ENCODE measurements at regions not wholly inside any gene's neighbourhood (a gene's known extent, or its start where the extent isn't known, plus 50 kb on each side); places are given as distances from the start of the nearest gene placed in this dataset.
"Not testable (repeated sequence)": the region's sequence is repeated elsewhere in the genome, so short reads cannot be mapped to it uniquely, and the experiment has no call there.

DNA sequence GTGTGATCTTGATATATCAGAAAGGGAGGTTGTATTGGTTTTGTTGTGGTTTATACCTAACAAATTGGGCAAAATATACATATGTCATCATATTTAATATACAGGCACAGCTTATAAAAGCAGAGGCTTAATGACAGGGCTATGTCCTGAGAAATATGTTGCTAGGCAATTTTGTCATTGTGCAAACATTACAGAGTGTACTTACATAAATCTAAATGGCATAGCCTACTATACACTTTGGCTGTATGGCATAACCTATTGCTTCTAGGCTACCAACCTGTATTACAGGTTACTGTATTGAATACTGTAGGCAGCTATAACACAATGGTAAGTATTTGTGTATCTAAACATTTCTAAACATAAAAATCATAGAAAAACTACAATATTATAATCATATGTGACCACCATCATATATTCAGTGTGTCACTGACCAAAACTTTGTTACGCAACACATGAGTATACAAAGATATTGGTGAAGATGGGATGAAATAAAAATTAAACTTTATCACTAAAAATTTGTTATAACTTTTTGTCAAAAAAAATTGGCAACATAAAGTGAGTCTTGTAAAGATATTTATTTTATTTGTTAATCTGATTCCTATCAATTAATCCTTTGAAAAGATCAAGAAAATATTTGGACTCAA lies 414.0 kb upstream of the HS3ST1 start:
- DNase-seq (ENCODE audit: low read depth): no peak

DNA sequence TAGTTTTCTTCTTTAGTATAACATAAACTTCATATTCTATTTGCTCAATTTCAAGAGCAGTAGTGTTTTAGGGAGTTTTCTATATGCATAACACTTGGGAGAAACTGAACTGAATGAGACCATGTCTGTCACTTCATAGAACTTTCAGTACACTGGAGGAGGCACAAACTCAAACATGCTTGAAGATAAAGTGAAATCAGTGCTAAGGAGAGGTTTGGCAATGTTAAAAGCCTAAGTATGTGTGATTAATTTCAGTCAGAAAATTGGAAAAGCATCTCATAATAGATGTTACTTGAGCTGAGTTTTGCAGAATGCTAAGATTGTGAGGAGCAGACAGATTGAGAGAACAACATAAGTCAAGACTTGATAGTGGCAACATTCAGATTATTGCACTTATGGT lies 411.2 kb upstream of the HS3ST1 start:
- DNase-seq (ENCODE audit: low read depth): no peak

DNA sequence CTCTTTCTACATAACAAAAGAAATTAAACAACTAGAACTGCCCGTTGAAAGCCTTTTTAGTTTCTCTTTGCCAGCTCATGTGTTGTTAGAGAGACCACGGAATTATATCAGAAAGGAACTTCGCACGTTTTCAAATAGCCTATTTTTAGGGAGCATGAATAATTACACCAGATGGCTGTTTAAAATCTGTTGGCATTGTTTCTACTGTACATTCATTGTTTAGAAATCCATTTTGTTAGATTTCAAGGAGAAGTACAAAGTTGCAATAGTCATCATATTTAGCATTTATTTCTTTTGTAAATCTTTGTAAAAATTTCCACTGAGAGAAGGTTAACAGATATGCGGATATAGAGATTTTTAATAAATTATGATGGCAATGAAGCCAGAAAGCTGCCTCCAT lies 403.0 kb upstream of the HS3ST1 start:
- DNase-seq (ENCODE audit: low read depth): no peak

DNA sequence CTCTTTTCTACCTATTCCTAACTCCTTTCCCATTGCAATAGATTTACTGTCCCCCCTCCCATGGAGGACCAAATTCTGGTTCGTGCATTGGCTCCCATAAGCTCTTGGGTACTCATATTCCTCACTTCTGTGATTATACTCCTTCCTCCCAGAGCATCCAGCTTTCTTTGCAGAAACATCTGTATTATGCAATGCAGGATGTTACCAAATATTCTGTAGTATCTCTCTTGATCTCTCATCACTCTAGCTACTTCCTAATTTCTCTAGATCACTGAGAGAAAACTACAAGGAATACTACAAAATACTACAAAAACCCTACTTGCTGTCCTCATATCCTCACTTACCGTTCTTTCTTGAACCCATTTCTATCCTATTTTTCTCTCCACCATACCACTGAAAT lies 395.9 kb upstream of the HS3ST1 start:
- DNase-seq (ENCODE audit: low read depth): no peak

DNA sequence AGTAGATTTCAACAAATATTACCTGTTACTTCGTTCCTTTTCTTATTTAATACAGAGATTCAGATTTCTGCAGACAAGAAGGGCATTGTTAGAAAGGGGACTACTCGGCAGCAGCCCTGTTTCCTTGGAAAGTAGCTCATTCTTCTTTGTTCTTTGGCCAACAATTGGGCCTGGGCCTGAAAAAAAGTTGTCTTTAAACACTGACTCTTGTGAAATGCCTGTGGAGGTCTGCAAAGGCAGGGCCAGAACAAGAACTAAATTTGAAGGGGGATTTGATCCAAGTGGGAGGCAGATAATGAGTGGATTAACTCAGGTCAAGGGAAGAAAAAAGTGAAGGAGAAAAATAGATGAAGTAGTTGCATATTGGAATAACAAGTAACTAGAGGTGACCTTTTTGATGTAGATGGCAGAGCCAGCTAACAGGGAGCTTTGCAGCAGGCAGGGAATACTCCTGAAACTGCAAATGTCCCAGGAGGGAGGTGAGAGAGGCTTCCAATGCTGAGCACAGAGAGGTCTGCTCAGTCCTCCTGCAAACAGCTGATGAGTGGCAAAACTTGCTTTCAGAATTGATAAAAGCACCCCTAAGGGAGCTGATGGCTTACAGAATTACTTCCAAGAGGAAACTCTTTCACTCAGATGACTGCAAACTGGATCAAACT lies 393.2 kb upstream of the HS3ST1 start:
- no peak for DNase-seq (ENCODE audit: low read depth)

DNA sequence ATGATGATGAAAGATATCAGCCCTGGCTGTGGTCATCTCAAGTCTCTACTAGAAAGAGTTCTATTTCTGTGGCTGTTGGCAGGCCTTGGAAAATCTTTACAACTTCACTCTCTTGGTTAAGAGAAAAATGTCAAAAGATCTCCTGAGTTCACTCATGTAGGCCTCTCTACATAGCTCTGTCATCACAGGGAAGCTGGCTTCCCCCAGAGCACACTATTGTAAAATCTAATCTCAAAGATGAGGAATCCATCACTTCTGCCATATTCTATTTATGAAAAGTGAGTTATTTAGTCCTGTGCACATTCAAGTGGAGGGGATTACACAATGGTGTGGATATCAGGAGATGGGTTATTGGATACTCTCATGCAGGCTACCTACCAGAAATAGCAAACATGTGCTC lies 388.4 kb upstream of the HS3ST1 start:
- DNase-seq (ENCODE audit: low read depth): no peak

DNA sequence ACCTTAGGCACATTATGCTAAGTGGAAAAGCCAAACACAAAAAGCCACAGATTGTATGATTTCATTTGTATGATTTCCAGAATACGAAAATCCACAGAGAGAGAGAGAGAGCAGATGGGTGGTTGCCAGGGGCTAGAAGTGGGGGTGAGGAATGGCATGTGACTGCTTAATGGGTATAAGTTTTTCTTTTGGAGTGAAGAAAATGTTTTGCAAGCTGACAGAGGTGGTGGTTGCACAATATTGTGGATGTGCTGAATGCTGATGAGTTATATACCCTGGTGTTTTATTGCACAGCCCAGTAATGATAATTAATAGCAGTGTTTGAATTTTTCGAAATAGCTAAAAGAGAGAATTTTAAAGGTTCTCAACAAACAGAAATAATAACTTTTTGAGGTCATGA lies 386.1 kb upstream of the HS3ST1 start:
- DNase-seq (ENCODE audit: low read depth): no peak

DNA sequence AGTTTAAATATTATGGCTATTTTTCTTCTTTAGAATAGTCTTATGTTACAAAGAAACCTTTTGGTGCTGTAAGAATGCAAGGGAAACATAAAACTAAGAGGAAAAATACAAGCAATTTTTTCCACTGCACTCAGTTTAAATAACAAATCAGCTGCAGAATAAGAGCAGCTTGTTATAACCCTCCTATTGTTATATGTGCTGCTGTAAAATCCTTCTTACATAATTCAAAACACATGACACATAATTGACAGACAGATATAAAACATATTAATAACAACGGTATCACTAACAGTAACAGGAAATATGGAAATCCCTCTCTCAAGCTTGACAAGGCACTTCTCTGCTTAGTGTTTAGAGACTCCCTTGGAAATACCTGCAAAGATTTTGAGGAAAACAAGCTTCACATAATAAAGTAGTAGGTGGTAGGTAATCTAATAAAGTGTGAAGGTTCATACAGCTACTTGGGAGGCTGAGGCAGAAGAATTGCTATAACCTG lies 385.3 kb upstream of the HS3ST1 start:
- no peak for DNase-seq (ENCODE audit: low read depth)

DNA sequence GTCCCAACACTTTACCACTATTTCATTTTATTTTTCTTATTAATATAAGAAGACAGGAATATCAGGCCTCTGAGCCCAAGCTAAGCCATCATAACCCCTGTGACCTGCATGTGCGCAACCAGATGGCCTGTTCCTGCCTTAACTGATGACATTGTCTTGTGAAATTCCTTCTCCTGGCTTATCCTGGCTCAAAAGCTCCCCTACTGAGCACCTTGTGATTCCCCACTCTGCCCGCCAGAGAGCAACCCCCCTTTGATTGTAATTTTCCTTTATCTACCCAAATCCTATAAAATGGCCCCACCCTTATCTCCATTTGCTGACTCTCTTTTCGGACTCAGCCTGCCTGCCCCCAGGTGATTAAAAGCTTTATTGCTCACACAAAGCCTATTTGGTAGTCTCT lies 382.8 kb upstream of the HS3ST1 start:
- not testable (repeated sequence) for DNase-seq (ENCODE audit: low read depth)

DNA sequence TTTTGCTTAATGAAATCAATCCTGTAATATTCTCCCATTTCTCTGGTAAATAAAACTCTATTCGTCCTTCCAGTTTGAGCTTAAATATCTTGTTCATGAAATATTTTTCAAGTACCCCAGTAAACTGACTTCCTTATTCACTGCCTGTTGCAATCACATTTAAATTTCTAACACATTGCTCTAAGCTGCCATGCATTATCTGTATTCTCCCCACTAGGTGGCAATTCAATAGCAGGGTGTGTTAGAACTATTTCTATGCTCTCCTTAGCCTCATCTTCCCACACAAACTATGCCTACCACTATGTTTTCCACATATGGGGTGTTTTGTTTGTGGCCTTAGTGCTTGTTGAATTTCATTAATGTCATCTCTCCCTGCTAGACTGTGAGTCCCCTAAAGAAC lies 377.1 kb upstream of the HS3ST1 start:
- DNase-seq (ENCODE audit: low read depth): no peak

DNA sequence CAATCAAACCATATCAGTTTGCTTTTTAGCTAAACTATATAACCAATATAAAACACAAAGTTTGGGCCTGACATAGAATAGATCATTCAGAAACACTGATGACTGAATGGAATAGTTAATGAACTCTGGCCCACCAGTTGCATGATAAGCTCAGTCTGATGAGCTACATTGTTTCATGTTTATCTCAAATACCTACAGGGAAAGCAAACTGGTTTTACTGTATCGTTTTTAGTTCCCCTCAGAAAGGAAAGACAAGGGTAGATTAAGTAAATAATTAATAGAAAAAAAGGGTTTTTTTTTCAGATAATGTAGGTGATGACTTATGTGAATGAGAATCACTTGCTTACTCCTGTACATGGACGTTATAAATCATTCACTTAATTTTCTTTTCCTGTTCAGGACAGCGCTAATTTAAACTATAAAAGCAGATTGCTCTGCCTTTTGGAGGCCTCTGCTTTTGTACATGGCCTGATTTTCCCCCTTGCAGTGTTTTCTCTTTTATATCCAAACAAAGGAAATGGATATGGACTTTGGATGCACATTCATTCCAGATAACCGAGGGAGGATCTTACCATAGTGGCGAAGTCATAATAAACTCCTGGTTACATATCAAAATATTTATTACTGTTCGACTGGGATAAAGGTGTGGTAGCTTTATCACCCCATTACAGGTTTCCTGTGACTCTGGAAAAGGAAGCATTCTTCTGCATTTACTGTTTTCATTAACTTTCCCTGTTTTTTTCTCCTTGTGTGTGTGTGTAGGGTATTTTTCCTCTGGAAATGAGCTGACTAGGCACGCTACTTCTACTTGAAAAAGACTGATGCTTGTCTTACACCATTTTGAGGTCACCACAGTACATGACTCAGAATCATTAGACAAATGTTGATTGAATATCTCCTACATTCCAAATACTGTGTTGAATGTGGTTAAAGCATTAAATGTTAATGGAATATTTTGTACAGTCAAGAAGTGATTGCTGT lies 373.1 kb upstream of the HS3ST1 start:
- DNase-seq (ENCODE audit: low read depth): no peak

DNA sequence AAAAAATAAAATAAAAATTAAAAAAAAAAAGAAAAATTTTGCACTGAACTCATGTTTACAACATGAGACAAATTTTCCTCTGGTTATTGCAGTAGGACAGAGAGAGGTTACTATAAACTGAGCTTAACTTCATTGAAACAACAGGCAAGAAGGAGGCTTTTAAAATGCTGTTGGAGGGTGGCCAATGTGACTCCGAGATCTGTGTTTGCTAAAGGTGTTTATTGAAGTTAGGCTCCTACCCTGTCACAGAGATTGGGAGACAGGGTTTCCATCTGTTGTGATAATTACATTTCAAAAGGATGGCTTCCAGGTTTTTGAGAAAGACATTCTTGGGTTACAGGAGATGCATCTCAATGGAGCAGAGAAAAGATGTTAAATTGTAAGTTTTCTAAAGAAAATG lies 370.5 kb upstream of the HS3ST1 start:
- DNase-seq (ENCODE audit: low read depth): no peak

DNA sequence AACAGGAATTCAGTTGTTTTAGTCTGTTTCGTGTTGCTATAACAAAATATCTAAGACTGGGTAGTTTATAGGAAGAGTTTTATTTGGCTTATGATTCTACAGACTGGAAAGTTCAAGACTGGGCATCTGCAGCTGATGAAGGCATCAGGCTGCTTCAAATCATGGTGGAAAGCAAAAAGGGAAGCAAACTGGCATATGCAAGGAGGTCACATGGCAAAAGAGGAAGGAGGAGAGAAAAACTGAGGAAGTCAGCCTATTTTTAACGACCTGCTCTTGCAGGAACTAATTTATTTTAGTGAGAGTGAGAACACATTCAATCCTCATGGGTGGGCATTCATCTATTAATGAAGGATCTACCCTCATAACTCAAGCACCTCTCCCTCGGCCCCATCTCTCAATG lies 363.1 kb upstream of the HS3ST1 start:
- no peak for DNase-seq (ENCODE audit: low read depth)

DNA sequence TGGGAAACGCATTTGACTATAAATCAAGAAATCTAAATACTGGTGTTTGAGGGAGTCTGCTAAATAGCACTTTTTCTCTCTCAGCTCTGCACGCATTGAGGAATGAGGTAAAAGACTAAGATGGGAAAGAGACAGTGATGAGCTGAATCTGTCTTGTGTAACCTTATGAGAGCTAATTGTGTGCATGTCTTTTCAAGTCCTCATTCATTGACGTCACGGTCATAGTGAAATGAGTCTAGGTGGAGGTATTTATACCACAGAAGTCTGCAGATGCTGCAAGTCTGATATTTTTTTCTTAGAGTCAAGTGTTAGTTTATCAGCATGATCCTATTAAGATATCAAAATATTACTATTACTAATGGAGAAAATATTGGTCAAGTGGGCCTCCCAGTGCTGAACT lies 361.5 kb upstream of the HS3ST1 start:
- no peak for DNase-seq (ENCODE audit: low read depth)

DNA sequence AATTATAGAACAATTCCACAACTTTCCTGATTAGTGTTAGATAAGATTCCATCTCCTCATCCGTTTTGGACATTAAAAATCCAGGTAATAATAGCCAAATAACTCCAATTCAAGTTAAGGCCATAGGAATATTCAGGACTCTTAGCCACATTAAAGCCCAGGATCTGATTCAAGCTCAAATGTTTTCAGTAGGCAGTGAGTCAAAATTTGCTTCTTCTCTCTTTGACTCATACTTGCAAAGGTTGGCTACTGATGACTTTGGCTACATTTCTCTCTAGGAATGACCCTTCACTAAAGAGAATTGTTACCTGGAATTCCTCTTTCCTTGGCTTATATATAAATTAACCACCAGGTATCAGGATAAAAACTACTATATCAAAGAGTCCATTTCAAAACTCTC lies 354.9 kb upstream of the HS3ST1 start:
- no peak for DNase-seq (ENCODE audit: low read depth)

DNA sequence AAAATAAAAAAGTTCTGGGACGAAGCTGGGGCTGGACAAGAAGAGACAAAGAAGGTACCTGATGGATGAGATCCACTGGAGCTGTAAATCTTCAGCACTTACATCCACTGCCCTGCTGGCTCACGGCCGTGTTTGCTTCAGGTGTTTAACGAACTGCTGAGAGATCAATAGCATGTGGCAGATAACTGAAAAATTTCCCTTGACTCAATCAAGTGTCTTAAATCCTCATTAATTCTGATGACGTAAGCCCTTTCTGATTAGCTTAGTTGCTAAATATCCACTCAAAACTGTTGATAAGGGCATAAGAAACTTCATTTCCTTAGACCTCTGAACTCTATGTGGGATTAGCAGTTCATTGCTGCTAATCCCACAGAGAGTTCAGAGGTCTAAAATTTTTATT lies 354.2 kb upstream of the HS3ST1 start:
- no peak for DNase-seq (ENCODE audit: low read depth)

DNA sequence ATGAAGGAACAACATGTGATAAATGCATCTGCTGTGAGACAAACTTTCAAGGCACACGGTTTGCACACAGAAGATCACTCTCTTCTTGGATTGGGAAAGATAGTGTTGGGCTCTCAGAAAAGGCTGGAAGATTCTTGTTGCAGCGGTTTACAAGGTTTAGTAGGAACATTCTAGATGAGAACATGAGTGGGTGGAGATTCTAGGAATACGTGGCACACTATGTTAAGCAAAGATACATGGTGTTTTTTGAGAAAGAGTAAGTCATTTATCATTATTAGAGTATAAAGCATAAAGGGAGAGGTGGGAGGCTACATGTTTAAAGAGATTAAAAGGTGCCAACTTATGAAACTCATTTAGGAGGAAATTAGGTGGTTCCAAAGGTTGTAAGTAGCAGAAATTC lies 348.8 kb upstream of the HS3ST1 start:
- DNase-seq (ENCODE audit: low read depth): no peak

DNA sequence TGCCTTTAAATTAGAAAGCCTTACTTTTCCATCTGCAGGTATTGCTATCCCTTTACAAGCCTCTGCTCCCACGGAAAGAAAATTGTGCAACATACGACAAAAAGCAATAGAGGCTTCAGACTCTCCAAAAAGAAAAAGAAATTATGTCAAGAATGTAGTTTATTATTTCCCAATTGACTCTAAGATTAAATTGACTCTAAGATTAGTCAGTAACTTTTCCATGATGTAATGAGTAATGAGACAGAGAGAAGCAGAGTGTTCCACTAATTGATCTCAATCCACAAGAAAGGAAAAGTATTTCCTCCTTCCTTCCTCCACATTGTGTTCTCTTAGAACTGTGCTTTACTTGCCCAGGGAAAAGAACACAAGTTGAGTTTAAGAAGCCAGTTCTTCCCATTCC lies 345.7 kb upstream of the HS3ST1 start:
- no peak for DNase-seq (ENCODE audit: low read depth)

DNA sequence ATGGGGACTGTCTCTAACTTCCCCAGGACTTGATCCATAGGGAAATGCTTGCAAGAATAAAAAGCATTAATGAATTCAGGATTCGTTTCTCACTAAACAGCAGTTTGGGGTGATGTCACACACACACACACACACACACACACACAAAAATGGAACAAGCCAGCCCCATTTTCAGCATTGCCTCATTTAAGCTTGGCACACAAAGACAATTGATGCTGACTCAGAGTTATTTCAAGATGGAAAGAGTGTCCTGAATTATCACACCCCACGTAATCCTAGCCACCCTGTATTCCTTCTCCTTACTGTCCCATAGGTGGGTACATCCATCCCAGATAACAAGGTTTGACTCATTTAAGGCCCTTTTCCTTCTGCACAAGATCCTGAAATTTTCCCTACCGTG lies 345.1 kb upstream of the HS3ST1 start:
- no peak for DNase-seq (ENCODE audit: low read depth)

DNA sequence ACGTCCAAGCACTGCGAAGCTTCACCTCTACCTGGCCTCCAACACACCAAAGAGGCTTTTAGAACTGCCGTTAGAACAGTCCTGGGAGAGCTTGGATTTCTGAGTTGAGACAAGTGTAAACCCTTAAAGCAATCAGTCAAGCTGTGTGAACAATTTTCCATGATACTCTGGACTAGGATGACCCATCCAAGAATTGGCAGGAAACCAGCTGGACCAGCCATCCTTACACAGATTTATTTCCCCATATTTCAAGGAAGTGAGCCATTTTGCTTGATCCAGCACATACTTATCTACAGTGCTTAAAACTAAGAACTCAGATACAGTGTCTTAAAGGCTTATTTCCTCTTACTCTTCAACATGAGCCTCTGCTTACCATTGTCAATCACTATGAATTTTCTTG lies 340.7 kb upstream of the HS3ST1 start:
- no peak for DNase-seq (ENCODE audit: low read depth)

DNA sequence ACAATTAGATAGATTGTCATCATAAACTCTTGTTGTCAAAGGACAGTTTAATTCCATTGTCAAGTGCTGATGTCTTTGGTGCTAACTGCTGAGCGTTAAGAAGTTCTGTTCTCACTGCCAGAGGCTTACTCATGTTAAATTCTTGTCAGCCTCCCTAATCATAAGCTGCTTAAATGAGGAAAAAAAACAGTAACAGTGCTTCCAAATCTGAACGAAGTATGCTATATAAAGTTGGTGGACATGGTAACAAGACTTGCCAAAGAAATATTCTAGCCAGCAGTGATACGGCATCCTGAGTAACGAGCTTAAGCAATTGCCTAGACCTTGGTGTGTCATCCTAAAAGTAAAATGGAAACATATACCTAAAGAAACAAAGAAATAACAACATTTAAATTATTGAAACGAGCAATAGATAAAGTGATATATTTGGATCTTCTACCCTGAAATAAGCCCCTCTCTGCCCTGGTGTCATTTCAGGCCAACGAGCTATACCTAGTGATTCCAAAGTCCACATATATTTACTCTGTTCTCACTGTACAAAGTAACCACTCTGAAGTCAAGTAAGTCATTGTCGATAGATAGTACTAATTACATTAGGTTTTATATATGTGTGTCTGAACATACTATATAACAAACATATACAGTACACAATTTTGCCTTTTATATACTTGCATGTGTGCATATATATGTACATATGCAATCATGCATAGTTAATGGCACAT lies 339.7 kb upstream of the HS3ST1 start:
- no peak for DNase-seq (ENCODE audit: low read depth)

DNA sequence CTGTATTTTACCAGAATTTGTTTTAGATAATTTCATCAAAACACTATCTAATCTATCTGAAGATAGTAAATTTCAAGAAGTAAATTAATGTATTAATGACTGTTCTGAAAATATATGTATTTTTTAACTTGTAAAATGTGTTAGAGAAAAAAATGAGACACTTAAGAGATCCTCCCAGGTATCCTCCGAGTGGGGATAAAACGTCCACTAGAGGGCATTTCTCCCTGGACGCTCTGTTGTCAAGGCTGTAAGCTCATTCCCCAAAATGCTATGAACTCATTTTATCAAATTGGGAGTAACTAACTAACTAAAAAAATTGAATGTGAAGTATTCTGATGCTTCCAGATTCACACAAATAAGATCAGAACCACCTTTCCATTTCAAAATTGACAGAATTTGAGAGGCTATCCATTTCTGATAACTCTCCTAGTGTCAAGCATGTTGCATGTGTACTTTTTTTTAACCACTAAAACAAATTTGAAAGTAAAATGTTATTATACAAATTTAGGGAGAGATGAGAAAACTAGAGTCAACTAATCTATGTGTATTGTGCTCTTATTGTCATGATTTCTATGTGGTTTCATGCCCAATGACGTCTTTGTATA lies 337.3 kb upstream of the HS3ST1 start:
- no peak for DNase-seq (ENCODE audit: low read depth)

All from activated T-cell treated with anti-CD3 and anti-CD28 coated beads for 1 hour (primary cell).